Mammary epithelial cell (primary cell): ENCODE measurements at regions not wholly inside any gene's neighbourhood (a gene's known extent, or its start where the extent isn't known, plus 50 kb on each side); places are given as distances from the start of the nearest gene placed in this dataset.

Source experiments
- CTCF ChIP-seq, 2 donors: IDR thresholded peaks in 1 of 2; conservative IDR thresholded peaks in 1 of 2; 2 replicates each; pipeline ENCODE4 v1.5.1; 2011 to 2012; ENCODE audit warnings: inconsistent platforms in 2 of 2, low read length in 2 of 2, mild to moderate bottlenecking in 2 of 2, control low read depth in 1 of 2, low read depth in 1 of 2; ENCODE audit not compliant: insufficient read depth in 1 of 2; ENCODE audit errors: extremely low read depth in 1 of 2
- EZH2 ChIP-seq: IDR thresholded peaks from 2 replicates; pipeline ENCODE4 v1.6.1; 2012; ENCODE audit warnings: low read length, inconsistent platforms, borderline replicate concordance

GRCh38 chr9:11962327-11962726 is 730.9 kb upstream of the TYRP1 start:
- TF ChIP-seq CTCF (conservative IDR thresholded peaks at IDR 0.05 in 1 of 2, IDR thresholded peaks at IDR 0.05 in 1 of 2; ENCODE audit: extremely low read depth in 1 of 2, insufficient read depth in 1 of 2, low read depth in 1 of 2, low read length in 2 of 2) (no peak), EZH2 (no peak)
